GM19043 (cell line): ENCODE measurements at regions not wholly inside any gene's neighbourhood (a gene's known extent, or its start where the extent isn't known, plus 50 kb on each side); places are given as distances from the start of the nearest gene placed in this dataset.

Experiments
- ATAC-seq: cut with Tn5 transposase; IDR thresholded peaks from one replicate; pipeline ENCODE4 v1.9.1; 2021; ENCODE audit warnings: low read depth; ENCODE audit not compliant: unreplicated experiment

DNA sequence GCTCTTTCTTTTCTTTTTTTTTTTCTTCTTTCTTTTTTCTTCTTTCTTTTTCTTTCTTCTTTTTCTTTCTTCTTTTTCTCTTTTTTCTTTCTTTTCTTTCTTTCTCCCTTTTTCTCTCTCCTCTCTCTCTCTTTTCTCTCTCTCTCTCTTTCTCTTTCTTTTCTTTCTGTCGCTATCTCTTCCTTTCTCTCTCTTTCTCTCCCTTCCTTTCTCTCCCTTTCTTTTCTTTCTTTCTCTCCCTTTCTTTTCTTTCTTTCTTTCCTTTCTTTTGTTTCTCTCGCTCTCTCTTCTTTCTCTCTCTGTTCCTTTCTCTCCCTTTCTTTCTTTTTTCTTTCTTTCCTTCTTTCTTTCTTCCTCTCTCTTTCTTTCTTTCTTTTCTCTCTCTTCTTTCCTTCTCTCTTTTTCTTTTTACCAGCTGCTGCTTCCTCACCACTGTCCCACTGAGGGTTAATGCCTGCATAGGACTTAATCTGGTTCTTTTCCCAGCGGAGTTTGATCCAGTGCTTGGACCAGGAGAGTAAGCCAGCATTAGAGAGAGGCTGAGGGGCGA is 145.4 kb upstream of the SIX2 start:
- ATAC-seq, result no peak

- no peak for ATAC-seq
These were observed 144.9 kb upstream of the SIX2 start for GRCh38 chr2:45154144-45154543.

GRCh38 chr2:45153121-45153520 is 143.9 kb upstream of the SIX2 start:
- no peak for ATAC-seq

DNA sequence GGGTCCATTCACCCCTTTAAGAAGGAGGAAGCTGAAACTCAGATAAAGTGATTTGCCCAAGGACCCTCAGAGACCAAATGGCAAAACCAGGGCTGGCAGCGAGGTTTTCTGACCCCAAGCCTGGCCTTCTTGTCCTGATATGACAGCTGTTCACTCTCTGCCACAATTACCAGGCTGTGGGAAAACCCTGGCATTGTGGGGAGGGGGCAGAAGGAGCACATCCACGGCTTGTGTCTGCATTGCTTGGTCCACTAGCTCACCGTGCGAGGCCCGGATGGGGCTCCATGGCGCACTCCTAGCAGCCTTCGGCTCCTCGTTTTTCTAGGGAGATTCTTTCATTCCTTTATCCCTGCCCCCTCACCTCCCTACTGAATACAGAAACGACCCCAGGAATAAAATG is 143.4 kb upstream of the SIX2 start:
- ATAC-seq, result no peak

DNA sequence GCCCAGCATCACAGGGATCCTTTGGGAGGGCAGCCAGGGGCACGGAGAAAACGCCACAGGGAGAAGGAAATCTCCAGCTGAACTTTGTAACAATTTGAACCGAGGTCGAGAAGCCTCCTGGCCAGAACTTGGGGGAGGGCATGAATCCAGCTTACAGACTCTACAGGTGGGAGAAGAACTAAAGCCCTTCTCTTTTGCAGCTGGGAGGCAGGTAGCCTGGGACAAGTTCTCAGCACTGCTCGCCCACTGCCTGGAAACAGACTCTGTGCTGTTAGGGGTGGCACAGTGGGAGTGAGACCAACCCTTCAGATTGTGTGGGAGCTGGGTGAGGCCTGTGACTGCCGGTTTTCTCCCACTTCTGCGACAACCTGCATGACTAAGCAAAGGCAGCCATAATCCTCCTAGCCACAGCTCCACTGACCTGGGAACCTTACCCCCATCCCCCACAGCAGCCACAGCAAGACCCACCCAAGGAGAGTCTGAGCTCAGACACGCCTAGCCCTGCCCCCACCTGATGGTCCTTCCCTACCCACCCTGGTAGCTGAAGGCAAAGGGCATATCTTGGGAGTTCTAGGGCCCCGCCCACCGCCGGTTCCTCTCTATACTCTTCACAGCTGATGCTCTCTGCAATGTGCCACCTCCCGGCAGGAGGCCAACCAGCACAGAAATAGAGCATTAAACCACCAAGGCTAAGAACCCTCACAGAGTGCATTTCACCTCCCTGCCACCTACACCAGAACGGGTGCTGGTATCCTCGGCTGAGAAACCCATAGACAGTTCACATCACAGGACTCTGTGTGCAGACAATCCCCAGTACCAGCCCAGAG is 136.0 kb upstream of the SIX2 start:
- no peak for ATAC-seq

GRCh38 chr2:45141883-45142866 is 132.9 kb upstream of the SIX2 start:
- peak; percentile 53 for ATAC-seq

DNA sequence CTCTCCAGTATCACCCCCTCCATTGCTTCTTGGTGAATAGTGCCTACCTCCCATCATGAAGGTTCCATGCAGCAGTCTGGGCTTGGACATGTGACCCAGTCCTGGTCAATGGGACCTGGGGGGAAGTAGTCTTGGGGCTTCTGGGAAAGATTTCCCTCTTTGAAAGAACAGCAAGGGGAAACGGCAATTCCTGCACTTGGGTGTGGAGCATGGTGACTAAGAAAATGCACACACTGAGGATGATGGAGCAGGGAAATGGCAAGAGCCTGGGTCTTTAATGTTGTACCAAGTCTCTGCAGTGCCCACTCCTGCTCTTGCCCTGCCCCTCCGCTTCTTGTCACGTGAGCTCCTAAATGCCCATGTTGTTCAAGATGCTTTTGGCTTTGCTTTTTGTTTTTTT is 131.4 kb upstream of the SIX2 start:
- no peak for ATAC-seq

DNA sequence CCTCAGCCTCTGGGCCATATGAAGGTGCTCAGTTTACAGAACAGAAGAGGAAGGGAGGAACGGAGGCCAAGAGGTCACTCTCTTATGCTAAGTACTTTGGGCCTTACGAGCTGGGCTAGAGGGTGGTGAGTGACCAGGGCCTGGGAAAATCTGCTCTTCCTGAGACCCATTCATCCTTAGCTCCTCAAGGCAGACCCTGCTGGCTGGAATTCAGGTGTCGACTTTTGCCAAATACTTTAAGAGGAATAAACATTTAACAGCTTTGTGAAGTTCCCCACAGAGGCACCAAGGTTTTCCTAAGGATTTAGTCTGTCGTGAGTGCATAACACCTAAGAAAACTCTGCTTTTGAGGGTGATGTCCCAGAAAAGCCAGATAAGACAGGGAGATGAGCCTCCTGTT is 129.7 kb upstream of the SIX2 start:
- no peak for ATAC-seq

DNA sequence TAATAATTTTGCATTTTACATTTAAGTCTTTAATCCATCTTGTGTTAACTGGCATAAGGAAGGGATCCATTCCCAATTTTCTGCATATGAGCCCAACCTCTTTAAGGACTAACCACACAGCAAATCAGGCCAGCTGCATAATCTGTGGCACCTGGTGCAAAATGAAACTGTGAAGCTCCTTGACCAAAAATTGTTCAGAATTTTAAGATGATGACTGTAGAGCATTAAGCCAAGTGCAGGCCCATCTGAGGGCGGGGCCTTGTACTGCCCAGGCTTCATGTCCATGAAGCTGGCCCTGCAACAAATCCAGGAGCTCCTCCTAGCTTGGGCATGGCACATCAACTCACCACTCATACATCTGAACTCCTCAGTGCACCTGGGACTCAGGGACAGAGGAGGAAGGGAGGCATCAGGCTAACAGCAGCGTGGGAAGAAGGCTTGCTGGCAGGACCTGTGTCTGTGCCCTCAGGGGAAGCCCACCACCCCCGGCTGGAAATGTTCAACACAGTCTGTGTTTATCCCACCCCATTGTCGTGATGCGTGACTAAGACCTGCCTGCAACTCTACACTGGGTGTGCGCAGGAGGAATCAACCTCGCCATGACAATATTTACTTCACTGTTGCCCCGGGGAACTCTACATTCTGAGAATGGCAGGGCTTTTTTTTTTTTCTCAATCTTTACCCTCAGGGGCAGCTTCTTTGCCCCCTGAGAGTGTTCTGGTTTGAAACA is 128.9 kb upstream of the SIX2 start:
- ATAC-seq, result no peak

DNA sequence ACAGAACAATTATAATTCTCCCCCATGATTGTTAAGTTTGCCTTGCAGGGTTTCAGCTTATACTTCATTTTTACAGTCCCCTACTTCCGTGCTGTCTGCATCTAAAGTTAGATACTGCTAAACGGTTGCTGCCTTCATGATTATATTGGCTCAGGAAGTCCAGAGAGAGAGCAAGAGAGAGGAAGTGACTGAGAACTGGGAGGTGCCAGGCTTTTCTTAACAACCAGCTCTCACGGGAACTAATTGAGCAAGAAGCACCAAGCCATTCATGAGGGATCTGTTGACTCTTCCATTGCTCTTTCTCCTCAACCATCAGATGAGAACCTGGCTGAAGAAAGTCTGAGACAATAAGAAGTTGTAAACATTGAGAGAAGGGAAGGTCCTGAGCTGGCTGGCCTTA is 125.5 kb upstream of the SIX2 start:
- ATAC-seq, result no peak

DNA sequence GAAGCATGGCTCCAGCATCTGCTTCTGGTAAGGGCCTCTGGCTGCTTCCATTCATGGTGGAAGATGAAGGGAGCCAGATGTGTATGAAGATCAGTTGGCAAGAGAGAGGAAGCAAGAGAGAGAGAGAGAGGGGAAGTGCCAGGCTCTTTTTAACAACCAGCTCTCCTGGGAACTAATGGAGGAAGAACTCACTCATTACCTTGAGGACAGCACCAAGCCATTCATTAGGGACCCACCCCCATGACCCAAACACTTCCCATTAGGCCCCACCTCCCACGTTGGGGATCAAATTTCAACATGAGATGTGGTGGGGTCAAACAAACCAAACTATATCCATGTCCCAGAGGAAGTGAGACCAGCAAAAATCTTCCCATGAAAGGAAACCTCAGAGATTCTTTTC is 124.8 kb upstream of the SIX2 start:
- no peak for ATAC-seq

- ATAC-seq, result peak; percentile 56
These were observed 123.3 kb upstream of the SIX2 start for GRCh38 chr2:45132551-45132950.

DNA sequence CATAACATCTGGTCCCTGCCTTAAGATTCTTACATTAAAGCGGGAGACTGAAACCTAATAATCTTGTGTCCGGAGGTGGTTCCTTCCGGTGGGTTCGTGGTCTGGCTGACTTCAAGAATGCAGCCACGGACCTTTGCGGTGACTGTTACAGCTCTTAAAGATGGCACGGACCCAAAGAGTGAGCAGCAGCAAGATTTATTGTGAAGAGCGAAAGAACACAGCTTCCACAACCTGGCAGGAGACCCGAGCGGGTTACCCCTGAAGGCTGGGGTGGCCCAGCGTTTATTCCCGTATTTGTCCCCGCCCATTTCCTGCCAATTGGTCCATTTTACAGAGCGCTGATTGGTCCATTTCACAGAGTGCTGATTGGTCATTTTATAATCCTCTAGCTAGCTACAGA is 122.3 kb upstream of the SIX2 start:
- ATAC-seq, result no peak

GRCh38 chr2:45130736-45131135 is 121.5 kb upstream of the SIX2 start:
- no peak for ATAC-seq

DNA sequence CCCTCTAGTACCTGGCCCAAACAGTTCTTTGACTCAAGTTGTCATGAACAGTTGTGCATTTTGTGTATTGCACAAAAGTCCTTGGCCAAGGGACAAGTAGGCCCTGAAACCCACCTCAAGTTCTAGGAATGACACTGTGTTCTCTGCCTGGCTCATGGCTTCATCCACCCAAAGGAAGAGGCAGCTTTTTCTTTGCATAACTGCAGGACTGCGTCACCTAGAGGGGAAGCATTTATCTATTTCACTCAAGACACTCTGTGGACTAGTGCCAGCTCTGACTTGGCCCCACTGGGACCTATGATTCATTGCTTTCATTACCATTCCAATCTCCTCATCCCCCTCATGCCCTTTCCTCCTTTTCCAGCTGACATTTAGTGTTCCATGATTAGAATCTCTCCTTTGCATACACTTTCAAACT is 119.3 kb upstream of the SIX2 start:
- ATAC-seq, result no peak

DNA sequence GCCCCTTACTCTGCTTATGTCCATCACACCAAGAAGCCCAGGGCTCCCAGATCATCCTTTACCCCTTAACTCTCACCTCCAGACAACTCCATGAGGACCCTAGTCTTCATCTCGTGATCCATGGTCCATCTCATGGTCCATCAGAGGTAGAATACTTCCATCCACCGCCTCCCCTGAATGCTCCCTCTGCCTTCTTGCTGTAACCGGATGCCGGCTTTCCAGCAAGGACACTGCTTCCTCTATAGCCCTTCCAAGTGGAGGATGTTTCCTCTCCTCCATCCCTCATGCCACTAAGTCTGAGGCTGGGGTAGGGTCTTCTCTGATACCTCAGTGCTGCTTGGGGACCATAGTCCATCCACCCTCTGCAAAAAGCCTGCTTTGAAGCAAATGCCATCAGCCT is 118.6 kb upstream of the SIX2 start:
- ATAC-seq, result no peak

DNA sequence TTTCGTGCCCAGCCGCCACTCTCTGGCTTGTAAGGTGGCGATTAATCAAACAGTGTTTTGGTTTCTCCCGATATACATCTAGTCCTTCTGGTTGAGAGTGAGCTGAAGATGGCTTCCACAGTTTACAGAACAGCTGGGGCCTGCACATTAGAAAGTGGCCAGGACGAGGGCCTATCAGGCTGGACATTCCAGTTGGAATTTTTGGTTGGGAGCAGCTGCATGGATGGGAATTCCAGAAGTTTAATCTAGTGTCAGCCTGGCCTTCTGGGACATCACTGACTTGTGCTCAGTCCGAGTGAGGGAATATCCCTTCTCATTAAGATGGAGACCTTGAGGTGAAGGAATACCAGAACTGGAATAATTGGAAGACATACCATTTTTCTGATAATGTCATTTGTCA is 118.1 kb upstream of the SIX2 start:
- no peak for ATAC-seq

DNA sequence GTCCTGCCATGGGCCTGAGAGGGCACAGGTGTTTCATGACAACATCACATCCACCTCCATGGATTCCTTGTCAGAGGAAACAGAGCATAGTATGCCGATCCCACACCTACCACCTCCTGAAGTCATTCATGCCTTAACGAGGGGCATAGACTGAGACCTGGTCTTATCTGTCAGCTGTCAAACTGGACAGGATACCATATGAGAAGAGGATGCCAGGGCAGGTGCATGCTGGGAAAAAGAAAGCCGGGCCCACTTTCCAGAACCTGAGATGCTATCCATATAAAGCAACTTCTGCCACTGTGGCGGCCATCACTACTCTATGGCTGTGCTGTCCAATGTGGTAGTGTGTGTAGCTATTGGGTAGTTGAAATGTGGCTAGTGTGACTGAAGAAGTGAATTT is 116.0 kb upstream of the SIX2 start:
- ATAC-seq, result no peak

- no peak for ATAC-seq
These were observed 115.2 kb upstream of the SIX2 start for GRCh38 chr2:45124456-45124855.

DNA sequence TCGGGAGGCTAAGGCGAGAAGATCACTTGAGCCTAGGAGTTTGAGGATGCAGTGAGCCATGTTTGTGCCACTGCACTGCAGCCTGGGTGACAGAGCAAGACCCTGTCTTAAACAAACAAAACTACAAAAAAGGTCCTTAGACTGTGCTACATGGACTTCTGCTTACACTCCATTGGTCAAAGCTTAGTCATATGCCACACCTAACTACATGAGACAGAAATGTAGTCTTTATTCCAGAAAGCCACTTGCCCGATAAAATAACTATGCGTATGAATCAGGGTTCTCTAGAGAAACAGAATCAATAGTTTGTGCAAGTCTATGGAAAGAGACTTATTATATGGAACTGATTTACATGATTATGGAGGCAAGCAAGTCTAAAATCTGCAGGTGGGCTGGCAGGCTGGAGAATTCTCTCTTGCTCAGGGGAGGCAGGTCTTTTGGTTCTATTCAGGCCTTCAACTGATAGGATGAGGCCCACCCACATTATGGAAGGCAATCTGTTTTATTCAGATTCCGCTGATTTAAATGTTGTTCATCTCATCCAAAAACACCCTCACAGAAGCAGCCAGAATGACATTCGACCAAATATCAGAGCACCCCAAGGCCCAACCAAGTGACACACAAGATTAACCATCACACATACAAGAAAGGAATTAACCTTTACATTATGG is 114.4 kb upstream of the SIX2 start:
- ATAC-seq, result no peak
